ENCODE measurements at regions not wholly inside any gene's neighbourhood (a gene's known extent, or its start where the extent isn't known, plus 50 kb on each side); places are given as distances from the start of the nearest gene placed in this dataset.

GRCh38 chr7:136665878-136666509 lies 202.5 kb upstream of the CHRM2 start:
- no peak for DNase-seq (ENCODE audit: low read depth)

- DNase-seq (ENCODE audit: low read depth): no peak
These were observed 203.9 kb upstream of the CHRM2 start for GRCh38 chr7:136664537-136664936.

GRCh38 chr7:136657482-136657921 lies 210.9 kb upstream of the CHRM2 start:
- DNase-seq (ENCODE audit: low read depth): no peak

- no peak for DNase-seq (ENCODE audit: low read depth)
These were observed 211.9 kb upstream of the CHRM2 start for GRCh38 chr7:136656516-136656915.

GRCh38 chr7:136655414-136655813 lies 213.0 kb upstream of the CHRM2 start:
- DNase-seq (ENCODE audit: low read depth): no peak

- DNase-seq (ENCODE audit: low read depth): no peak
These were observed 214.0 kb upstream of the CHRM2 start for GRCh38 chr7:136654406-136654805.

- DNase-seq (ENCODE audit: low read depth): no peak
These were observed 215.6 kb upstream of the CHRM2 start for GRCh38 chr7:136652635-136653370.

- no peak for DNase-seq (ENCODE audit: low read depth)
These were observed 227.5 kb upstream of the CHRM2 start for GRCh38 chr7:136640977-136641376.

GRCh38 chr7:136637813-136638212 lies 230.6 kb upstream of the CHRM2 start:
- DNase-seq (ENCODE audit: low read depth): peak; percentile 23

GRCh38 chr7:136635751-136636150 lies 232.7 kb upstream of the CHRM2 start:
- no peak for DNase-seq (ENCODE audit: low read depth)

- DNase-seq (ENCODE audit: low read depth): no peak
These were observed 249.6 kb upstream of the CHRM2 start for GRCh38 chr7:136618818-136619217.

- no peak for DNase-seq (ENCODE audit: low read depth)
These were observed 251.3 kb upstream of the CHRM2 start for GRCh38 chr7:136617176-136617575.

GRCh38 chr7:136605532-136606329 lies 262.7 kb upstream of the CHRM2 start:
- no peak for DNase-seq (ENCODE audit: low read depth)

GRCh38 chr7:136601772-136602171 lies 266.7 kb upstream of the CHRM2 start:
- no peak for DNase-seq (ENCODE audit: low read depth)

- DNase-seq (ENCODE audit: low read depth): no peak
These were observed 268.0 kb upstream of the CHRM2 start for GRCh38 chr7:136600475-136600874.

GRCh38 chr7:136594739-136595144 lies 273.7 kb upstream of the CHRM2 start:
- DNase-seq (ENCODE audit: low read depth): no peak

GRCh38 chr7:136588216-136588615 lies 280.2 kb upstream of the CHRM2 start:
- DNase-seq (ENCODE audit: low read depth): no peak

- DNase-seq (ENCODE audit: low read depth): no peak
These were observed 282.3 kb upstream of the CHRM2 start for GRCh38 chr7:136585954-136586670.

- no peak for DNase-seq (ENCODE audit: low read depth)
These were observed 302.0 kb upstream of the CHRM2 start for GRCh38 chr7:136566491-136566890.

GRCh38 chr7:136555933-136556332 lies 312.5 kb upstream of the CHRM2 start:
- peak; percentile 8 for DNase-seq (ENCODE audit: low read depth)

- DNase-seq (ENCODE audit: low read depth): no peak
These were observed 316.8 kb upstream of the CHRM2 start for GRCh38 chr7:136551618-136552017.

- no peak for DNase-seq (ENCODE audit: low read depth)
These were observed 318.7 kb upstream of the CHRM2 start for GRCh38 chr7:136549756-136550155.

Data from renal cortical epithelial cell (primary cell).